Activated T-cell treated with anti-CD3 and anti-CD28 coated beads for 48 hours (primary cell): ENCODE measurements at regions not wholly inside any gene's neighbourhood (a gene's known extent, or its start where the extent isn't known, plus 50 kb on each side); places are given as distances from the start of the nearest gene placed in this dataset.
"Not testable (repeated sequence)": the region's sequence is repeated elsewhere in the genome, so short reads cannot be mapped to it uniquely, and the experiment has no call there.

ENCODE experiments used
- DNase-seq: peaks from one replicate; pipeline ENCODE4 v3.0.0-alpha.2; 2020; ENCODE audit warnings: low read depth

DNA sequence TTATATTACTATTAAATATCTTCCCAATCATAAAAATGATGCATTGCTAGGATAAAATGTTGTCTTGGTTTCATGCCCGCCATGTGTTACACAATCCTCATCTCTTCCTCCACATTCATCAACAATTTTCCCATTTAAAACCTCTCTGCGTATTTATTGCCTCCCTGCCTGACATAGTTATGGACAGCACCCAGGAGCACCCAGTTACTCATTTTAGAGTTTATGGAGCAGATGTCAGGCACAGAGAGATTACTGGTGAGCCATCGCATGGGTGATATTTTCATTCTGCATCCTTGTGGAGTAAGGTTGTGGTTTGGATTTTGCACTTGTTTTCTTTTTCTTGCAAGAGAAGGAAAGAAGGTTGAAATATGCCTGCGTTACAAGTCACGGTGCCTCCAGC, 116.7 kb upstream of the NPAS2 start:
- DNase-seq: no peak

DNA sequence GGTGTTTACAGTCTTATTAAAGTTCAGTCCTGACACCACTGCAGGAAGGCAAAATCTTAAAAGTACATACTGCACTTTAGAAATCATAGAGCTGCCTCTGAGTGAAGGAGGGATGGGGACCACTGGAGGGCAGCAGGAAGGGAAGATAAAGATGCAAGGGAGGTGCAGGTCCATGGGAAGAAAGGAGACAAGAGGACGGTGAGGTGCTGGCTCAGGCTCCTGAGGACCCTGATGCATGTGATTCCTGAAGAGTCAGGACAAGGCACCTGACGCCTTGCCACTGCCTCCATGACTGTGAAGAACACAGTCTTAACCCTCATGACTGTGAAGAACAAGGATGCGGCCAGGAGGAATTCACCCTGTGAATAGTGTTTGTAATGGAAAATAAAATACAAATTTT, 116.2 kb upstream of the NPAS2 start:
- no peak for DNase-seq

- no peak for DNase-seq
Observed at GRCh38 chr2:100704156-100704555, 115.8 kb upstream of the NPAS2 start.

DNA sequence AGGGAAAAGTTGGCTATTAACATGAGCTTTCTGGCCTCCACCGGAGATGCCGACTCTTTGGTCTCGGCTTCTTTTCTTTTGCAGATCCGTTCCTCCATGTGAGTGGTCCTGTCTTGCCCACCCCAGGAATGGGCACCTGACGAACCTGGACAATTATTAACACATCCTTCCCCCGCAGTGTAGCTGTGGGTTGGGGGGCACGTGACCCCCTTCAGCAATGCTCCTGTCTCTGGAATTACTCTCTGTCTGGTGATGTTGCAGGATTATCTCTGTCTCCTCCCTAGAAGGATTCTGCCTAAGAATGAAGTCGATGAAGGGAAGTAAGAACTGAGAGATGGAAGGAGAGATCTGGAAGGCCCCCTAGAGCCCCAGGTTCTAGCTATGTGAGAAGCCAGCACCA, 115.2 kb upstream of the NPAS2 start:
- DNase-seq: no peak

DNA sequence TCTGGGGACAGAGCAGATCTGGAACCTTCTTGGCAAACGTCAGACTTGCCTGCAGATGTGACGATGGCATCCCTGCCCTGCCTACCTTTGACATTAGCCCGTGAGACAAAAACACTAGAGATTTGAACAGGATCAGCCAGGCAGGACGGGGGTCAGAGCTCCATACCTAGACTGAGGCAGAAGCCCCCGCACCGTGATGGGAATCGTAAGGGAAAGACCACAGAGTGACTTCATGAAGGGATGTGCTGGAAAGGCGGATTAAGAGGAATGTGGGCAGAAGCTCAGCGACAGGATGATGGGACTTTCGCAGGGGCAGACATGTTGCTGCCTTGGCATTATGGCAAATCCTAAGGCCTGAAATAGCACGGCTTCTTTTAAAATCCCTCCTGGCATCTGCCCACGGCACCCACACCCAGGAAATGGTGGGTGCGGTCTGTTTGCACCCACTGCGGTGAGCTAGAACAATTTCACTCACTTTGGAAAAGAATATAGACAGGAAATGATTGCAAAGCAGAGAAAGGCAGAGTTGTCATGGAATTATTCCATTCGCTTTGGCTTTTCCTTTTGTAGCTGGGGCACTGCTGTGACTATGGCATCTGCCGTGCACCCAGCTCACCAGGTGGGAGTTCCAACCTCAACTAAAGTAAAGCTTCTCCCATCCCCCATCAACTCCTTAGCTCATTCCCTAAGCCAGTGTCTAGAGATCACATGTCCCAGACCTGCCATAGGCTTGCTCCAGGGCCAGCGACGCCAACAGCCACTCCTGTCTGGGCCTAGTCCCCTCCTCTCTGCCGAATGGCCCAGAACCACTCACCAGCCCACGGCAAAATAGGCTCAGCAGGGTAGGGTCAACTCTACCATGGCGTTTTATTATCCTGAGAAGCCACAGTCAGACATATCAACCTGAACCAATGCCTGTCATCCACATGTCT, 112.7 kb upstream of the NPAS2 start:
- DNase-seq: no peak

DNA sequence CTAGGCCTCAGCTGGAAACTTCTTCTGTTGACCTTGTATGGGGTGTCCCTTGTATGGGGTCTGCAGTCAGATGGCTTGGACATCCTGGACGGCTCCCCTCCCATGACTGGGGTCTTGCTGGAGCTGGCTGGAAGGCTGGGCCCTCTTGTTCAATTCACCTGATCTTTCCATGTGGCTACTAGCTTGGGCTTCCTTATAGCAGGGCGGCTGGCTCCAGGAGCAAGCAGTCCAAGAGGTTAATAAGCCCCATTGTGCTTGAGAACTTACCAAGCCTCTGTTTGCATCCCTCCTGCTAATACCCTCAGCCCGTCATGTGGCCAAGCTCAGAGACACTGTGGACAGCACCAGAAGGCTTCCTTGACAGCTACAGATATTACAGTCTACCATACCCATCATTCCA, 111.6 kb upstream of the NPAS2 start:
- no peak for DNase-seq

DNA sequence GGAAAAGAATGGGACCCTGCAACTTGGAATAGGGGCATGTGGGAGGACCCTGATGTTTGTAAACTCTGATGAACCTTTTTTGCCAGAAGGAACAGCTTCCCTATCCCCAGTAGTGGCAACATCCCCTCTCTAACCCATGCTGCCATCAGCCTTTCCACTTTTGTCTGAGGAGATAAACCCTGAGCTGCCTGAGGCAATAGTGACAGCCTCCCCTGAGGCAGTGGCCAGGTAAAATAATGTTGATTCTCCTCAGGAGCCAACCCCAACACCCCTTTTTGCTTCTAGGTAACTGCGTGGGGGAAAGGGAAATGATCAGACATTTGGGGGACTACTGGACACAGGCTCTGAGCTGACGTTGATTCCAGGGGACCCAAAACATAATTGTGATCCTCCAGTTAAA, 106.8 kb upstream of the NPAS2 start:
- no peak for DNase-seq

- not testable (repeated sequence) for DNase-seq
Observed at GRCh38 chr2:100714396-100715010, 105.4 kb upstream of the NPAS2 start.

- DNase-seq: not testable (repeated sequence)
Observed at GRCh38 chr2:100715861-100716260, 104.1 kb upstream of the NPAS2 start.

- DNase-seq: no peak
Observed at GRCh38 chr2:100716581-100716980, 103.4 kb upstream of the NPAS2 start.

DNA sequence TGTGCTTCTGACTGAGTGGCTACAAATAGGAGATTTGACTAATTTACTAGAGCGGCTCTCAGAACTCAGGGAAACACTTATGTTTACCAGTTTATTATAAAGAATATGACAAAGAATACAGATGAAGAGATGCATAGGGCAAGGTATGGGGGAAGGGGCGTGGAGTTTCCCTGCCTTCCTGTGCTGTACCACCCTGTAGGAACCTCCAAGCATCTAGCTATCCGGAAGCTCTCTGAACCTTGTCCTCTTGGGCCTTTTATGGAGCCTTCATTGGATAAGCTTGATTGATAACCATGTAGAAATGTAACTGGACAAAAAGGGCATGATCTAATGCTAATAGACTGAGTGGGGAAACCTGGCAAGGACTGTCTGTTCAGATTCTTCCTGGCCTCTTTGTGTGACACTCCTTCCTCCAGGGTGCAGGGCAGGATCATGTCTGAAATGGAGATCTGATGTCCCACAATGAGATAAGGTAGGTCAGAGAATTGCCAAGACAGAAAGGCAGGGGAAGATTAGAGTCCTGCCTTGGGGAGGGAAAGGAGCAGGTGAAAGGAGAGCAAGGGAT, 101.8 kb upstream of the NPAS2 start:
- DNase-seq: no peak

DNA sequence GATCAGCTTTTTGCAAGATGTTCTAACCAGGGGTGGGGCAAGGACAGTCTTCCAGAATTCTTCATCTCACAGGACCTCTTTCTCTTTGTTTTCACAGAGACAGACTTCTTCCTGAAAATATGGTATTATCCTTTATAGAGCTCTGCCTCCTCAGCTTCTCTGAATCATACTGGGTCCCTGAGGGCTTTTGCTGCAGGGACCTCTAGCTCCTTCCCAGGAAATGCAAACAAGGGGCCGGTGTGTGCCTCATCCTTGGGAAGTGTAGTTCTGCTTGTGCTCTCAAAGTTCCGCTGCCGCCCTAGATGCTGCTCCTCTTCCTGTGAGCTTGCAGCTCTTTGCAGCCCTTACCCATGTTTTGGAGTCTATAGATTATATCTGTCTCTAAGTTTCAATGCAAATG, 99.5 kb upstream of the NPAS2 start:
- DNase-seq: no peak

- no peak for DNase-seq
Observed at GRCh38 chr2:100721693-100722092, 98.2 kb upstream of the NPAS2 start.

DNA sequence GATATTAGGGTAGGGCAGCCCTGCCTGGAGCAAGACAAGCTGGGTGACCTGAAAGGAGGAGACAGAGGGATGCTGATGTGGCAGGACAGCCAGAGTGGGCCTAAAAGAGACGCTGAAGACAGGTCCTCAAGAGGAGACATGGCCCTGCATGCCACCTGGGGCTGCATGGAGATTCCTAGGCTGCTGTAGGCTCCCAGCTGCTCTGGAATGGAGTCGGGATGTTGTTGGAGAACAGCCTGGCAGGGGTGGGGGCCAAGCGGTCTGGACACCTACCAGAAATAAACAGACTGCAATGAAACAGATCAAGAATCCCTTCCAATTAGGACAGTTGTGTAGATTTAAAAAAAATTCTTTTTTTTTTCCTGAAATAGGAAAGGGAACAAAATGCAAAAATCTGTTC, 97.8 kb upstream of the NPAS2 start:
- no peak for DNase-seq

- DNase-seq: no peak
Observed at GRCh38 chr2:100726866-100727265, 93.1 kb upstream of the NPAS2 start.

DNA sequence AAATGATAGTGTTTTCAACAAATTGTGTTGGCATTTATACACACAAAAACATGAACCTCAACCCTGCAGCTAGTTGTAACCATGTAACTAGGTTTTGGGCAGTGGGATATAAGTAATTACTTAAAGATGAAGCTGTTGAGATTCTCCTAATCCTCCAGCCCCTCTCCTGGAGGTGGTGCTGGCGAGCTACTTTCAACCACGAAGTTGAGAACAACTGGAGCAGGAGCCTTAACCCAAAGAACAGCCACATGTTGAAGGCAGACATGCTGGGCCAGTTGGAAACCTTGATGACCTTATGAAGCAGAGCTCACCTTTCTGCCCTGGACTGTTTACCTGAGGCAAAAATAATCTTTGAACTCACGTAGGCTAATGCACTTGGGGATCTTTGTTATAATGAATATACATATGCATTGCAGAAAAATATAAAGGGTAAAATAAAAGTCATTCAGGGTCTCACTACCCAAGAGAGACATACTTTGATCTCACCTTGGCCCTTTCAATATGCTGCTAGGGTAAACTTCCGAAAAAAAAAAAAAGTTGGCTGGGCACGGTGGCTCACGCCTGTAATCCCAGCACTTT, 89.6 kb upstream of the NPAS2 start:
- DNase-seq: peak; percentile 34

DNA sequence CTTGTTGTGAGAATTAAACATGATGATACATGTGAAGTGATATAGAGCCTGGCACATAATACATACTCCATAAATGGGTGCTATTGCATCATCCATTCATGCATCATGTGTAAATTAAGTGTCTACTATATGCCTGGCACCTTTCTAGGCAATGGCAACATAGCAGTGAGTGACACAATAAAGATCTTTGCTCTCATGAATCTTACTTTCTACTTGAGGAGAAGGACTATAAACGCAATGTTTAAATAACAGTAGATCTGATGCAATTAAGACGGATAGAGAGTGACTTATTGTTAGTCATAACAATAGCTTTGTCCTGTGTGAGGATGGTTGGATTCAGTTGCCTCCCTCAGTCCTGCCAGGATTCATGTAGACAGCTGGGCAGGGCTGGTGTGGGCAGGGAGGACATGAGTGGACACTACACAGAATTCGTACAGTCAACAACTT, 88.4 kb upstream of the NPAS2 start:
- no peak for DNase-seq

GRCh38 chr2:100733391-100734187, 86.3 kb upstream of the NPAS2 start:
- no peak for DNase-seq

DNA sequence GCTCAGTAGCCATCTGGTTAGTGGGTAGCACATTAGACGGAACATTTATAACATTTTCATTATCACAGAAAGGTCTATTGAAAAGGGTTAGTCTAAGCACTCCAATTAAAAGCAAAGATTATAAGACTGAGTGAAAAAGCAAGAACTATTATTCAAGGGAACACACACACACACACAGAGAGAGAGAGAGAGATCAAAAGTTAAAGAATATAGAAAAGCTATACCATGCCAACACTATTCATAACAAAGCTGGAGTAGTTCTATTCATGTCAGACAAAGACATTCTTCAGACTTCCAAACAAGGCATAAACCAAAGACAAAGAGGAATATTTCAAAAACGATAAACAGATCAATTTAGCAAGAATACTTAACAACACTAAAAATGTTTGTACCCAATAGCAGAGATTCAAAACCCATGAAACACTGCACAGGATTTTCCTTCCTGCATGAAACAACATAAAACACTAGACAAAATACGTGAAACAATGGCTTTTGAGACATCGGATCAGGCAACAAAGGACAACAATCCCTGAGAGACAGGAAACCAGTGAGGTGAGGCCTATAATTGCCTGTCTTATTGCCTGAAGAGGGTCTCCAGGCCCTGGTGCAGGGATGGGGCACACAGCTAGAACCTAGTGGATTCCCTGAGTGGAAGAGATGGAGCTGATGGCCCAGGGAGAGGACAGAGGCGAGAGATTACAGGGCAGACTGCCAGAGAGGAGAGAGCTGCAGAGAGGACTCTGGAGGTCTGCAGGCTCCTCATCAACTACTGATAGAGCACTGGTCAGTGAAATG, 83.6 kb upstream of the NPAS2 start:
- no peak for DNase-seq

- DNase-seq: no peak
Observed at GRCh38 chr2:100739735-100740432, 80.1 kb upstream of the NPAS2 start.

DNA sequence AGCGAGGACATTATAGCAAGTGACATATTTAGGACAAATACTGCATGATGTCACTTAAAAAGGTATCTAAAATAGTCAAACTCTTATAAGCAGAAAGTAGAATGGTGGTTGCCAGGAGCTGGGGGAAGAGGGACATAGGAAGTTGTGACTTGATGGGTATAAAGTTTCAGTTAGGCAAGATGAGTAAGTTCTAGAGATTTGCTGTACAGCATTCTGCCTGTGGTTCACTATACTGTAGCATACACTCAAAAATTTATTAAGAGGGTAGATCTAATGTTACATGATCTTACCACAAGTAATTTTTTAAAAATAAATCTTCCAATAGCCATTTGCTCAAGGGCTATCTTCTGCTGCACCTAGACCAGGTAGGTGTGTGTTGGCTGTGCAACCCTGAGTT, 78.1 kb upstream of the NPAS2 start:
- no peak for DNase-seq
